ENCODE measurements at regions not wholly inside any gene's neighbourhood (a gene's known extent, or its start where the extent isn't known, plus 50 kb on each side); places are given as distances from the start of the nearest gene placed in this dataset.

DNA sequence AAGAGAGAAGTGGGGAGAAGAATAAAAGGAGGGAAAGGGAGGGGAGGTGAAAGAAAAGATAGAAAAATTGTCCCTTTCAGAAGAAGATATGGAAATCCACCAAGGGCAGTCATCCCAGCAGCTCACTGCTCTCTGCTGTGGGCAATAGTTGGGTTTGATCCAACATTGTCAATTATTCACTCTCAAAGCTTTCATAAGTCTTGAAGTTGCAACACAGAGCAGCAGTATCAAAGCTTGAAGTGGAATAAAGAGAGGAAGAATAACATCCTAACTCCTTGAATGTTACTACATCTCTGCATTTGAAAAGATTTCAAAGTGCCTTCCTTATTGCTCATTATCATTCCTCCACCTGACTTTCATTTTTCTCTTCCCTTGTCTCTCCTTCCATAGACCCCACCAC is 62.3 kb upstream of the HHIP start:
- Histone ChIP-seq H3K4me1 (ENCODE audit: insufficient read depth, low read length, poor library complexity, severe bottlenecking) (no peaks in the 10 kb centered on the region), H3K27ac (ENCODE audit: low read depth, low read length, poor library complexity, severe bottlenecking) (no peak overlapping the region), H3K27me3 (replicated peaks; ENCODE audit: insufficient read depth, low read depth, low read length, poor library complexity) (no peaks in the 10 kb centered on the region), H3K4me3 (ENCODE audit: low read depth, low read length, poor library complexity, severe bottlenecking) (no peak overlapping the region), H3K36me3 (ENCODE audit: insufficient read depth, low read length, poor library complexity, severe bottlenecking) (no peaks in the 10 kb centered on the region), H3K9me3 (ENCODE audit: low read depth, low read length, poor library complexity, severe bottlenecking) (no peaks in the 10 kb centered on the region)
- TF ChIP-seq EZH2 (IDR thresholded peaks at IDR 0.05; ENCODE audit: borderline replicate concordance, low read depth, low read length, poor library complexity, severe bottlenecking) (no peak), CTCF (conservative IDR thresholded peaks at IDR 0.05; ENCODE audit: low read depth, low read length) (no peak)
- no TSS peak for BruUV-seq (replicated peaks)
- intact Hi-C loops (cut with micrococcal nuclease; ENCODE audit: unreplicated experiment), result no loop called here
- ChIA-PET CTCF (no interaction called here), POLR2A (ENCODE audit: low non-redundant PET) (no interaction called here)
- DNase-seq (ENCODE audit: low spot score), result no peak

DNA sequence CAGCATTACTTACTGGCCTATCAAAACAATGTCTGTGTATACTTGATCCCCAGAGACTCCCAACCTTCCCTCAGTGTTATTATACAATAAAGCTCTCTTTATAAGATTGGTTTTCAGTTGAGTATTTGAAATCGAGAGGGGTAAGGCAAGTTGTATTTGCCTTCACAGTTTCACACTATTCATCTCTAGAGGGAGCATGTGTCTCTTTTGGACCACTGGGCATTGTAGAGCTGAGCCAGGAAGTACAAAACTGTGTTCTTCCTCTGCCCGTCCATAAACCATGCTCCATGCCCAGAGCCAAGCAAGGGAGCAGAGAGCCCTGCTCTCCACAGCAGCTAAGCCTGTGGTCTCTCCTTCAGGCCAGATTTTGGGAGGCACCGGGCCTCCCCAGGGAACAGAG is 61.5 kb upstream of the HHIP start:
- no peak for DNase-seq (ENCODE audit: low spot score)
- TF ChIP-seq EZH2 (IDR thresholded peaks at IDR 0.05; ENCODE audit: borderline replicate concordance, low read depth, low read length, poor library complexity, severe bottlenecking) (no peak), CTCF (conservative IDR thresholded peaks at IDR 0.05; ENCODE audit: low read depth, low read length) (no peak)
- Histone ChIP-seq H3K9me3 (ENCODE audit: low read depth, low read length, poor library complexity, severe bottlenecking) (no peaks in the 10 kb centered on the region), H3K4me3 (ENCODE audit: low read depth, low read length, poor library complexity, severe bottlenecking) (no peak overlapping the region), H3K36me3 (ENCODE audit: insufficient read depth, low read length, poor library complexity, severe bottlenecking) (no peaks in the 10 kb centered on the region), H3K27ac (ENCODE audit: low read depth, low read length, poor library complexity, severe bottlenecking) (no peak overlapping the region), H3K27me3 (replicated peaks; ENCODE audit: insufficient read depth, low read depth, low read length, poor library complexity) (no peaks in the 10 kb centered on the region), H3K4me1 (ENCODE audit: insufficient read depth, low read length, poor library complexity, severe bottlenecking) (no peaks in the 10 kb centered on the region)
- ChIA-PET POLR2A (ENCODE audit: low non-redundant PET) (no interaction called here), CTCF (no interaction called here)
- intact Hi-C loops (cut with micrococcal nuclease; ENCODE audit: unreplicated experiment), result no loop called here
- BruUV-seq (replicated peaks), result no TSS peak

DNA sequence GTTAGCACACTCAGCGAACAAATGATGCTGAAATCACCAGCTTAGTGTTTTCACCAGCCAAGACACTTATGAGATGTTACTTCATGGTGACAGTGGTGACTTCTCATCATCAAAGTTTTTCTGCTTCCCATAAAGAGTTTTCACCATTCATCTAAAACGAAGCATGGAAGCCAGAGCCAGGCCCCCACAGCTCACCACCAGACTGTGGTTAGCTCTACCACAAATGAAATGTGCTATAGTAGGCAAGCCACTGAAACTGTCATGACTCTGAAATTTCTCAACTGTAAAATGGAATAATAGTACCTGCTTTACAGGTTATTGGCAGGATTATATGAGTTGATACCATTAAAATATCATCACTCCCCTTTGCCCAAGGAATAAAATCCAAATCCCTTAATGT is 56.4 kb upstream of the HHIP start:
- TF ChIP-seq CTCF (conservative IDR thresholded peaks at IDR 0.05; ENCODE audit: low read depth, low read length) (no peak), EZH2 (IDR thresholded peaks at IDR 0.05; ENCODE audit: borderline replicate concordance, low read depth, low read length, poor library complexity, severe bottlenecking) (no peak)
- ChIA-PET POLR2A (ENCODE audit: low non-redundant PET) (no interaction called here), CTCF (no interaction called here)
- intact Hi-C loops (cut with micrococcal nuclease; ENCODE audit: unreplicated experiment), result no loop called here
- peaks cover 6% of the 10 kb centered on the region for H3K4me1 ChIP-seq (ENCODE audit: insufficient read depth, low read length, poor library complexity, severe bottlenecking)
- H3K36me3 ChIP-seq (ENCODE audit: insufficient read depth, low read length, poor library complexity, severe bottlenecking), result no peaks in the 10 kb centered on the region
- H3K9me3 ChIP-seq (ENCODE audit: low read depth, low read length, poor library complexity, severe bottlenecking), result no peaks in the 10 kb centered on the region
- no peak overlapping the region for H3K27ac ChIP-seq (ENCODE audit: low read depth, low read length, poor library complexity, severe bottlenecking)
- no peak for DNase-seq (ENCODE audit: low spot score)
- H3K4me3 ChIP-seq (ENCODE audit: low read depth, low read length, poor library complexity, severe bottlenecking), result no peak overlapping the region
- H3K27me3 ChIP-seq (replicated peaks; ENCODE audit: insufficient read depth, low read depth, low read length, poor library complexity), result no peaks in the 10 kb centered on the region
- BruUV-seq (replicated peaks), result no TSS peak
